ENCODE measurements at regions not wholly inside any gene's neighbourhood (a gene's known extent, or its start where the extent isn't known, plus 50 kb on each side); places are given as distances from the start of the nearest gene placed in this dataset.
"Not testable (repeated sequence)": the region's sequence is repeated elsewhere in the genome, so short reads cannot be mapped to it uniquely, and the experiment has no call there.

DNA sequence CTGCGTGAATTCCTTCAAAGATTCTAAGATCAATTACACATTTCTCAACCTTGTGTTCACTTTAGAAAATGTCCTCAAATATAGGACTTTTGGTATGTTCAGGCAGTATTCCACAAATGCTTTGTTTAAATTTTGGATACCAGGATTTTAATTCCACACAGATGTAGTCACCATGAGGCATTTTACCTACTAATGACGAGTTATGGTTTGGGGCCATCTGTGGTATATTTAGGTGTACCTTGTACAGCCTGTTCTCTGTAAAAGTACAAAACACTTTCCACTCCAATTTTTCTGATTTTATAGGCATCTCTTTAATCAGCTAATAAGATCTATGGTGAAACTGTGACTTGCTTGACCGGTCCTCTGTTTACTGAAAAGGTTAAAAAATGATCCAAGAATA lies 275.7 kb upstream of the PRICKLE1 start:
- Histone ChIP-seq H3K27me3 (no peaks in the 10 kb centered on the region), H3K36me3 (no peaks in the 10 kb centered on the region), H3K4me1 (peaks cover 0 to 4% (median under 1%) of the 10 kb centered on the region in 4 donors), H3K27ac (no peak overlapping the region), H3K4me3 (no peak overlapping the region), H3K9me3 (no peaks in the 10 kb centered on the region)
- TF ChIP-seq POLR2A (IDR thresholded peaks at IDR 0.05), result no peak
- TF ChIP-seq EP300 (IDR thresholded peaks at IDR 0.05), result no peak
- TF ChIP-seq, protein P1, sequence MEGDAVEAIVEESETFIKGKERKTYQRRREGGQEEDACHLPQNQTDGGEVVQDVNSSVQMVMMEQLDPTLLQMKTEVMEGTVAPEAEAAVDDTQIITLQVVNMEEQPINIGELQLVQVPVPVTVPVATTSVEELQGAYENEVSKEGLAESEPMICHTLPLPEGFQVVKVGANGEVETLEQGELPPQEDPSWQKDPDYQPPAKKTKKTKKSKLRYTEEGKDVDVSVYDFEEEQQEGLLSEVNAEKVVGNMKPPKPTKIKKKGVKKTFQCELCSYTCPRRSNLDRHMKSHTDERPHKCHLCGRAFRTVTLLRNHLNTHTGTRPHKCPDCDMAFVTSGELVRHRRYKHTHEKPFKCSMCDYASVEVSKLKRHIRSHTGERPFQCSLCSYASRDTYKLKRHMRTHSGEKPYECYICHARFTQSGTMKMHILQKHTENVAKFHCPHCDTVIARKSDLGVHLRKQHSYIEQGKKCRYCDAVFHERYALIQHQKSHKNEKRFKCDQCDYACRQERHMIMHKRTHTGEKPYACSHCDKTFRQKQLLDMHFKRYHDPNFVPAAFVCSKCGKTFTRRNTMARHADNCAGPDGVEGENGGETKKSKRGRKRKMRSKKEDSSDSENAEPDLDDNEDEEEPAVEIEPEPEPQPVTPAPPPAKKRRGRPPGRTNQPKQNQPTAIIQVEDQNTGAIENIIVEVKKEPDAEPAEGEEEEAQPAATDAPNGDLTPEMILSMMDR (IDR thresholded peaks at IDR 0.05), result no peak
- 93 to 94% methylated on average over 3 of the region's 3 CpGs for WGBS, 2 donors
- no peak for DNase-seq (ENCODE audit: low spot score in 2 of 2)

DNA sequence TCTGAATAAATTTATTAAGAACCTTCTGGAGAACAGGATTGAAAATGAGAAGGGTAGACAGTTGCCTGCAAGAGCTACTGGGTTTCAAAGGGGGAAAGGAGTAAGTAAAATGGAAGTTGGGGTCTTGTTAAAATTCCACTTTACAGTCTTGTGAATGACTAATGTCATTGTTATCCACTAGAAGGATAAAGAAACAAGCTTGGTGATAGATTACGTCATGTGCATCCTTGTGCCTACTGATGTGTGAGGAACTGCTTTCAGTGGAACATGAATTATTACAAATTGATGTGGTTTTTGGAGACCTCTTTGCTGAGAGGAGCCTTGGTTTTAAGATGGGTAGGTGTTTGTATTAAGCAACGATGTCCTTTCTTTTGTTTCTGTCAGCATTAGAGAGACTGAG lies 272.5 kb upstream of the PRICKLE1 start:
- TF ChIP-seq EP300 (IDR thresholded peaks at IDR 0.05), result no peak
- TF ChIP-seq POLR2A (IDR thresholded peaks at IDR 0.05), result no peak
- TF ChIP-seq, protein P1 (IDR thresholded peaks at IDR 0.05), result no peak

DNA sequence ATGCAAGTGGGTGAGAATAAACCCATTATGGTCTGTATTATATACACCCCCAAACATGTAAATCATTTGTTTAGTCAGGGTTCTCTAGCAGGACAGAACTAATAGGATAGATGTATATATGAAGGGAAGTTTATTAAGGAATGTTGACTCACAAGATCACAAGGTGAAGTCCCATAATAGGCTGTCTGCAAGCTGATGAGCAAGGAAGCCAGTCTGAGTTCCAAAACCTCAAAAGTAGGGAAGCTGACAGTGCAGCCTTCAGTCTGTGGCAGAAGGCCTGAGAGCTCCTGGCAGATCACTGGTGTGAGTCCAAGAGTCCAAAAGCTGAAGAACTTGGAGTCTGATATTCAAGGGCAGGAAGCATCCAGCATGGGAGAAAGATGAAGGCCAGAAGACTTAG lies 270.8 kb upstream of the PRICKLE1 start:
- H3K4me3 ChIP-seq; DNase-seq (ENCODE audit: low spot score in 2 of 2); H3K27ac ChIP-seq; H3K27me3 ChIP-seq; H3K9me3 ChIP-seq; H3K36me3 ChIP-seq: not testable (repeated sequence)
- H3K4me1 ChIP-seq, result peaks cover 0 to 15% (median 3%) of the 10 kb centered on the region in 4 donors

More for the DNA sequence above, 272.5 kb upstream of the PRICKLE1 start:
- DNase-seq (ENCODE audit: low spot score in 2 of 2), result no peak
- Histone ChIP-seq H3K27ac (no peak overlapping the region), H3K4me3 (no peak overlapping the region), H3K27me3 (no peaks in the 10 kb centered on the region), H3K4me1 (peaks cover 0 to 15% (median 3%) of the 10 kb centered on the region in 4 donors), H3K9me3 (no peaks in the 10 kb centered on the region), H3K36me3 (no peaks in the 10 kb centered on the region)
- WGBS, 2 donors, result 78 to 83% methylated on average over 2 of the region's 2 CpGs

- H3K36me3 ChIP-seq, result no peaks in the 10 kb centered on the region
- H3K27ac ChIP-seq, result peak overlapping the region in 2 of 4 donors; percentile 21 to 68
- peak in 1 of 2 donors; percentile 52 for TF ChIP-seq EP300 (IDR thresholded peaks at IDR 0.05)
- no peak for TF ChIP-seq POLR2A (IDR thresholded peaks at IDR 0.05)
- TF ChIP-seq, protein P1 (IDR thresholded peaks at IDR 0.05), result no peak
- WGBS, 2 donors, result 40 to 45% methylated on average over 8 of the region's 8 CpGs
- peaks cover 0 to 15% (median 3%) of the 10 kb centered on the region in 4 donors for H3K4me1 ChIP-seq
- H3K4me3 ChIP-seq, result no peak overlapping the region
- DNase-seq (ENCODE audit: low spot score in 2 of 2), result peak in 1 of 2 donors; percentile 9
- H3K27me3 ChIP-seq, result no peaks in the 10 kb centered on the region
- H3K9me3 ChIP-seq, result no peaks in the 10 kb centered on the region
These were observed 270.1 kb upstream of the PRICKLE1 start for GRCh38 chr12:42859612-42860011.

DNA sequence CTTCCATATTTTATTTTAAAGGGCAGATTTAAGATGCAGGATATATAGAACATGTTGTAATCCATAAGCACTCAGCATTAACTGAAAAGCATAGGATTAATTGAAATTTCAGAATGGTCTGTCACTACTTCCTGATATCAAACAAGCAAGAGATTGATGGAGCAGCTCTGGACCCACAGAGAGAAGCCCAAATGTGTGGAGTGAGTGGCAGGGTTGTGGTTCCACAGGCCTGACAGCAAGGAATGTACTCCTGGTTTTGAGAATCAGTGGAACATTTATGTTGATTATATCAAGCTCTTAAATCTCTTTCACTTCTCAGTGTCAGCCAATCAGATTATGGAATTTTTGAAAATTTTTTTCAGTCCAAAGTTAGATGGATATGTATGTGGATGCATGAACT lies 267.6 kb upstream of the PRICKLE1 start:
- no peak for DNase-seq (ENCODE audit: low spot score in 2 of 2)
- no peaks in the 10 kb centered on the region for H3K36me3 ChIP-seq
- no peak overlapping the region for H3K4me3 ChIP-seq
- TF ChIP-seq, protein P1 (IDR thresholded peaks at IDR 0.05), result no peak
- TF ChIP-seq EP300 (IDR thresholded peaks at IDR 0.05) (no peak), POLR2A (IDR thresholded peaks at IDR 0.05) (no peak)
- H3K27ac ChIP-seq, result no peak overlapping the region
- H3K9me3 ChIP-seq, result no peaks in the 10 kb centered on the region
- peaks cover 0 to 15% (median 3%) of the 10 kb centered on the region in 4 donors for H3K4me1 ChIP-seq
- H3K27me3 ChIP-seq, result no peaks in the 10 kb centered on the region

DNA sequence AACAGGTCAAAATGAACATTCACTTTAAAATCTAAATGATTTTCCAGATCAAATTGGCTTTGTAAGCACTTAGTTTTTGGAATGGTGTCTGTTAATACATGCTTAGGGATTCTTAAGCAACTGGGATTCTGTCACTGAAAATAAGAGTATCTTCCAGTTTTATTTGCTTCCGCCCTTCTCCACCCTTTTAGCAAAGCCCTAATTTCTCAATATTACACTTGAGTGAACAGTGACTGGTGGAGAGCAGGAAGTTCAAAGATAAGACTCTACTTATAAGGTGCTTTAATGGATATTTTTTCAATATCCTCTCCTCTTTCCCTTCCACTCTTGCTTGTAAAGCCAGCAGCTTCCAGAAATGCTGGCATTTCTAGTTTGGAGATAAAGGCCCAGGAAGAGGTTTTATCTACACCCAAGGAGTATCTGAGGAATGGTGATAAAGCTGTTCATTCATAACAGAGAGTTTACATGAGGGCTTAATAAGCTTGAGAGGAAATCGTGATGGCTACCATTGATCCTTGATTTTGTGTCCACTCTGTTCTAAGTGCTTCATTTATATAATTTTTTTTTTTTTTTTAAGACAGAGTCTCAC lies 265.9 kb upstream of the PRICKLE1 start:
- DNase-seq (ENCODE audit: low spot score in 2 of 2), result no peak
- H3K9me3 ChIP-seq, result no peaks in the 10 kb centered on the region
- no peak overlapping the region for H3K4me3 ChIP-seq
- H3K27ac ChIP-seq, result no peak overlapping the region
- H3K36me3 ChIP-seq, result no peaks in the 10 kb centered on the region
- TF ChIP-seq, protein P1 (IDR thresholded peaks at IDR 0.05), result no peak
- TF ChIP-seq EP300 (IDR thresholded peaks at IDR 0.05), result no peak
- no peak for TF ChIP-seq POLR2A (IDR thresholded peaks at IDR 0.05)
- WGBS, 2 donors, result 87 to 94% methylated on average over 2 of the region's 2 CpGs
- H3K4me1 ChIP-seq, result peaks cover 0 to 12% (median 3%) of the 10 kb centered on the region in 4 donors
- no peaks in the 10 kb centered on the region for H3K27me3 ChIP-seq

Data from tibial nerve (tissue), 4 donors.